Putamen (tissue), 1 donor: ENCODE measurements at regions not wholly inside any gene's neighbourhood (a gene's known extent, or its start where the extent isn't known, plus 50 kb on each side); places are given as distances from the start of the nearest gene placed in this dataset.
A peak's percentile ranks its signal among the peaks of the same experiment; 100 is the strongest.
"Not testable (repeated sequence)": the region's sequence is repeated elsewhere in the genome, so short reads cannot be mapped to it uniquely, and the experiment has no call there.

ENCODE experiments used
- DNase-seq: peaks from one replicate; pipeline ENCODE4 v3.0.0-alpha.2; 2016; ENCODE audit warnings: low spot score

DNA sequence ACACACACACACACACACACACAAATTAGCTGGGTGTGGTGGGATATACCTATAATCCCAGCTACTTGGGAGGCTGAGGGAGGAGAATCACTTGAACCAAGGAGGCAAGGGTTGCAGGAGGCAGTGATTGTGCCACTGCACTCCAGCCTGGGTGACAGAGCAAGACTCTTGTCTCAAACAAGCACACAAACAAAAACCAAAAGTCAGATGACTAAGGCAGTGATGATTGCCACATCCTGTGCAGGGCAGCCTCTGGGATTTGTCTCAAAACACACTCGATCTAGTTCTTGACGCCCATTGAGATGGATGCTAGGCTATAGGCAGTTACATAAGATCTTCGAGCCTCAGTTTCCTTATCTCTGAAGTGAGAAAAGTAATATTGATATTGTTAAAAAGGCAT is 183.1 kb upstream of the NOTCH2NLA start:
- DNase-seq: not testable (repeated sequence)

DNA sequence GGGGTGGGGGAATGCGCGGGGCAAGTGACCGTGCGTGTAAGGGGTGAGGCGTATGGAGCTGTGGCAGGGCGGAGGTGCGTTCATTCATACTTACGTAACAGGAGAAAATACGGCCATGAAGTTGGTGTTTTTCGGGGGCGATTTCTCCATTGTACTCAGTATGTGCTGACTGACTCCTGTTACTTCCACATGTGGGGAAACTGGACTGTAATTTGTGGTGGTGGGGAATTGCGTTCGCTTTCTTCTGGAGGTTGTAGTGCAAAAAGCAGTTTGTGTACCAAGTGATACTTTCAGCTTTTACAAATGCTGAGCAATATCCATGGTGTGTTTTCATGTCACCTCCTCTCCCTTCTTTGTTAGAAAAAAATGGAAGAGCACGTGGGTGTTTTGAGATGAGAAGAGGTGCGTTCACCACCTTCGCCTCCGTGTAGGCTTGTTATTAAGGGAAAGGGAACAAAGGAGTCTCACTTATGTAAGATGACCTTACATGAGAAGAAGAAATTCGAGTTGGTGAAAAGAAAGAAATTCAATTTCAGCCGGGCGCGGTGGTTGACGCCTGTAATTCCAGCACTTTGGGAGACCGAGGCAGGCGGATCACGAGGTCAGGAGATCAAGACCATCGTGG is 181.1 kb upstream of the NOTCH2NLA start:
- peak; percentile 78 for DNase-seq

DNA sequence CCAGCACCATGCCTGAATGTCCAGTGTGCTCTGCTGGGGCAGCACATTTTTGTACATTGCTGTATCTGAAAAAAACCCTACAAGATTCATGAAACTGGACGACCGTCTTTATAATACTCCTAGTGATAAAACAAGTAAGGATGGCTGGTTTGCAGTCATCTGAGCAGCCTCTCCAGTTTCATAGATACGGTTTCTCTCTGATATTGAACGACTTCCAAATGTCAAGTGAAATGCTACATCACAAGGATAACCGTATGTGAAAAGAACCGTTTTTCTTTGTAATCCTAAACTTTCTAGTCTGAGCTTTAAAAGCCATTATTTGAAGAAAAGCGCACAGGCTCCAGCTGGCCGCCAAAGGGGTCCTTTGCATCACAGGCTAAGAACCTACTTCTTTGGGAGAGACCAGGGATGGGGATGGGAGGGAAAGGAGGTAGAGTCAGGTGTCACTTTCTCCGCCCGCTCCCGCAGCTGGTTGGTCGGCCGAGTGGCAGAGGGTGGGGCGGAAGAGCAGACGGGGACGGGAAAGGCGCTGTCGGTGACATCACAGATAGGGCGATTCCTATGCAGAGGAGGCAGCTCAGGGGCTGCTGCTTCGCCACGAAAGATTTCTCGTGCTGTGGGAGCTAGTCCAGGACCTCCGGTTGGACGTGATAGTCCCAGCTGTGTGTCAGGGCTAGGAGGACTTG is 180.4 kb upstream of the NOTCH2NLA start:
- peak; percentile 70 for DNase-seq

DNA sequence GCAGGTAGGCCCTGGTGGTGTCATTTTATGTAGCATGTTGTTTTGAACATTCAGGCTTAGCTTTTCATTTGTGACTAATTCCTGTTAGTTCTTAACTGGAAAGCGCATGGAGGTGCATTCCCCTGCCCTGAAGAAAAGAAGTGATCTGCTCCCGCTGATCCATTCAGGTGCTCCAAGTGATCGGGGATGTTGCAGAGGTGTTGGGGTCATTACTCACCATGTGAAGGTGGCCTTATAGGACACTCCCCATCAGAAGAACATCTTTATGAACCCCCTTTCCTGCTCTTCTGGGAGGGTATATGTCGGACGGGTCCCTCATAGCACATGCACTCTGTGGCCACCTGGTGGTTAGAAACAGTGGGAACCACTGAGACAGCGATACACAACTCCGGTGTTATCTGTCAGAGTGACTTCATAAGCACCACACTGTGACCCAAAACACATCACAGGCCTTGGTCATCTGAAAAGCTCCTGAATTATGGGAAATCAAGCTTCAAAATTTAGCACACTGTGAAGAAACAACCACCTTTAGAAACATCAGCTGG is 172.5 kb upstream of the NOTCH2NLA start:
- DNase-seq: not testable (repeated sequence)

DNA sequence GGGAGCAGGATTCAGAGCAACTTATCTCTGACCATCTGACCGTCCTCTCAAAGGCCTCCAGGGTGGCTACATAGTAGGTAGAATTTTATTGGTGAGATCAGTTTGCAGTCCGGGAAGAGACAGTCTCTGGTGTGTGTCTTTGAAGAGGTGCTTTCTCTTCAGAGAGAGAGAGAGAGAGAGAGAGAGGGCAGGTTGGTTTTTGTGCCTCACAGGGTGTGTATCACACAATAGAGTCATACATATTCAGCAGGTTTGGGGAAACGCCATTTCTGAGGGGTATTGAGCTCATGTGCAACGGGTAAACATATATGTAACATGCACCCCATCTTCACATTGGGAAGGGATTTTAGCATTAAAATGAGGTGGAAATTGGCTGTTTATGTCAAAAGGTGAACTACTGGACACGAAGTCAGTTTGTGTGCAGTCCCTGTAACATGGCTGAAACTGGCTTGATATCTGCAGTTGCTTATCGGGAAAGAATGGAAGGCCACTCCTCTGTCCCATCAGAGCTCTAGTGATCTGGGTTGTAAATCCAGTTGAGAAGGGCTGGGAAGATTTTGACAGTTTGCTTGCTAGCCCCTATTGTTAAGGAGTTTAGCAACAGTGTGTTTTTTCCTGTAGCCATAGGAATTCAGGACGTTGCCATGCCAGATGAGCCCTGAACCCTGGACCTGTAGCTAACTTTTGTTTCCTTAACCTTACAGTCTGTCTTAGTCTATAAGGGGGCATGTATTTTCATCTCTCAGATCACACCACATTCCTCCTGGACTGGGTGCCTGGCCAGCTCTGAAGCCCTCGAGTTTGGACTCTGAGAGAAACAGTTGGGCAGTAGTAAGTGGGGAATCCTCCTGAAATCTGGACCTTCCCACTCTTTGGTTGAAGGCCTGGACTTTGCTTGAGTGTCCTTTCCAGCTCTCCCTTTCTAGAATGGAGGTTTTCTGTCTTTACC is 171.6 kb upstream of the NOTCH2NLA start:
- DNase-seq: not testable (repeated sequence)

DNA sequence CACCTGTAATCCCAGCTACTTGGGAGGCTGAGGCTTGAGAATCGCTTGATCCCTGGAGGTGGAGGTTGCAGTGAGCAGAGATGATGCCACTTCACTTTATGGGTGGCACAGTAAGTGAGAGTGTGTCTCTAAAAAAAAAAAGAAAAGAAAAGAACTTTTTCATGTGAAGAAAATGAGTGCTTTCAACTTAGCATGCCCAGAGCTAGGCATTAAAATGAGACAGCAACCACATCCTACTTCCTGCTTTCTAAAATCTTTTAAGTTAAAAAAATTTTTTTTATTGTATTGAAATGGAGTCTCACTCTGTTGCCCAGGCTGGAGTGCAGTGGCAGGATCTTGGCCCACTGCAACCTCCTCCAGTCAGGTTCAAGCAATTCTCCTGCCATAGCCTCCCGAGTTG is 170.4 kb upstream of the NOTCH2NLA start:
- not testable (repeated sequence) for DNase-seq

DNA sequence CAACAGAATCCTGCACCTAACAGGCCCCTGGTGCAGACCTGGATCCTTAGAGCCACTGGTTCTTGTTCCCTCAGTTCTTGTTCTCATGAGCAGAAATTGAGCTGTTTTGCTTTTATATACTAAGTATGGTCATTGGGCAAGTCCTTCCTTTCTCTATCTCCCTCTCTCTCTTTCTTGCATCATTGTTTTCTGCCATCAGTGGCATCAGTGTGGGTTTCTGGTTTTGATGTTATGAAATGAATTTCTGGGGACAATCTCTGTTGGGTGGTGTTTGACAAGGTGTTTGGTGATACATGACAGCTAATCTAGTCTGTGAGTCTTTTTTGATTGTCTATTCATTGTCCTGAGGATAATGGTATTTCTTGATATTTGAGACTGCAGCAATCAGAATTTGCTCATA is 168.0 kb upstream of the NOTCH2NLA start:
- DNase-seq: not testable (repeated sequence)

DNA sequence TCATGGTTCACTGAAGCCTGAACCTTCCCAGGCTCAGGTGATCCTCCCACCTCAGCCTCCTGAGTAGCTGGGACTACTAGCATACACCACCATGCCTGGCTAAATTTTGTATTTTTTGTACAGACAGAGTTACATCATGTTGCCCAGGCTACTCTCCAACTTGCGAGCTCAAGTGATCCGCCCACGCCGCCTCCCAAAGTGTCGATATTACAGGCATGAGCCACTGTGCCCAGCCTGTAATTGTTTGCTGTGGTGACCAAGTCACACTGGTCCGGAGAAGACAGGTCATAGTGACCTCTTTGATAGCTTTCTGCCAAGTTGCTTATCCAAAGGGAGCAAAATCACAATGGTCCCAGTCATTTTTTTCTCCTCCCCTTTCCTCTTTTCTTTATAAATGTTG is 167.4 kb upstream of the NOTCH2NLA start:
- DNase-seq: not testable (repeated sequence)

DNA sequence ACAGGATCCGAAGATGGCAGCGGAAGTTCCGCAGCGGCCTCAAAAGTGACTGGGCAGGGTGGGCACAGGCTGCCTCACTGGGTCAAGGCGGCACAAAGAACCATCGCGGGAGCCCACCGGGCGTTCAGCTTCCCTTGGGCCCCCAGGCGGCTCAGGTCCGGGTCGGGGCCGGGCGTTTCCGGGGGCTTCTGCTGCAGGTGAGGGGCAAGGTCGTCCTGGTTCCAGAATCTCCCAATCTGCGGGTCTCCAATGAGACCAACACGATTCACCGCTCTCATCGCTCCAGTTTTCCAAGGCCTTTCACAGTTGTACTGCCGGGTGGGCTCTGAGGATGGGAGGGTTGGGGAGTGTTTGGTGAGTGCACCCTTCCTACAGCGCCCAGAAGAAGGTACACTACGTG is 165.0 kb upstream of the NOTCH2NLA start:
- DNase-seq: not testable (repeated sequence)

DNA sequence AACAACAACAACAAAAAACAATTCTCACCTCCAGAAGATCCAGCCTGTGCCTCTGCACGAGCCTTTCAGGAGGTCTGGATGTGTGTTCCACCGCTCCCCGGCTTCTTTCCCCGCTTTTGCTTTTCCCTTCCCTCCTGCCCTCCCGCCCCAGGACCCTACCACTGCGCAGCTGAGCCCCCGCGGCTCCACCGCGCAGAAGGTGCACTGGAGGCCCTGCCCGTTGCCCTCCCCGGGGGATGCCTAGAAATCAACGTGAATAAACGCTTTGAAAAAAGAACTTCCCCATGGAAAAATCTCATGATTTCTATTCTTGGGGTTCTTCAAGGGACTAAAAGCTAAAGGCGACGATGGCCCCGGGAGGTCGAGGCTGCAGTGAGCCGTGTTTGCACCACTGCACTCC is 164.3 kb upstream of the NOTCH2NLA start:
- DNase-seq: not testable (repeated sequence)

DNA sequence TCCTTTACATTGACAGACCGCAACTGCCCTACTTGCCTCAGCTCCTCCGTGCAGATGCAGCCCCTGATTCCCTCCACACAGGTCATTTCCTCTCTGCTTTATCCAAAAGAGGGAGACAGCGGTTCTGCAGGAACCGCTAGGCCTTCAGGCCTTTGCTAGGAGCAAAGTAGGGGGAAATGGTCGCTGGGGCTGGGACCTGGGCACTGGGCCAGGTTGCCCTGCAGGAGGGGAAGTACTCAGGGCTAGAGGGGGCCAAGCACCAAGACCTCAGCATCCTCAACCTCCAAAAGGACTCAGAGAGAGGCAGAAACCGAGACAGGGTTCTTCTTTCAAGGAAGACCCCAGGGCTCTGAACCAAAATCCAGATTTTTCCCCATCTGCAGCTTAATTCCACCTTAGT is 160.4 kb upstream of the NOTCH2NLA start:
- not testable (repeated sequence) for DNase-seq

DNA sequence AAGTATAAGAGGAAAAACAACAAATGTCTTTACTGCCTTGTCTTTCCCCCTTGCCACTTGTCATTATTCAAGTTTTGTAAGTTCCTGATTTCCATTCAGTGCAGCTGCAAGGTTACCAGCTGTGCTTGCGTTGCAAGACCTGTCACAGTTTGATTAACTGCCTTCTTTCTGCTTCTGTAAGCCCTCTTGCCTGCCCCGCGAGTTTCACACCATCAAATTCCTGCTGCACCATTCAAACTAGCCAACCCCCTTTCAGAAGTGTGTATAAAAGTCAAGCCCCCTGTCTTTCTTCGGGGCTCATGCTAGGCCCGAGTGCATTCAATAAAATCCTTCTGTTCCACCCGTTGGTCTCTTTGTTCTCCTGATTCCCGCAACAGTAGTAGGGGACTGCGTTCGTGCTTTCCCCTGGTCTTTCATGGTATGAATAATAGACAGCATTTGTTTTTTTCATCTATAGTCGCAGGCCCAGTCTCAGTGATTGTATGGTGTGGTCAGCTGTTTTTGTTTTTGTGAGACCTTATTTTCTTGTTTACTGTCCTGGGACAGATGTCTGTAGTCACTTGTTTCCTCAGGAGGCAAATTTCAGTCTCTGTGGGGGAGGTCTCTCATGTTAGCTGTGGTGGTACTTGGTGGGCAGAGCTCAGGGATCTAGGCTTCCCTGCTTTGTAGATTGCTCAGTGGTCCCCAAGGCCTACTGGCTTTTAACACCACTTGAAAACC is 159.1 kb upstream of the NOTCH2NLA start:
- not testable (repeated sequence) for DNase-seq

DNA sequence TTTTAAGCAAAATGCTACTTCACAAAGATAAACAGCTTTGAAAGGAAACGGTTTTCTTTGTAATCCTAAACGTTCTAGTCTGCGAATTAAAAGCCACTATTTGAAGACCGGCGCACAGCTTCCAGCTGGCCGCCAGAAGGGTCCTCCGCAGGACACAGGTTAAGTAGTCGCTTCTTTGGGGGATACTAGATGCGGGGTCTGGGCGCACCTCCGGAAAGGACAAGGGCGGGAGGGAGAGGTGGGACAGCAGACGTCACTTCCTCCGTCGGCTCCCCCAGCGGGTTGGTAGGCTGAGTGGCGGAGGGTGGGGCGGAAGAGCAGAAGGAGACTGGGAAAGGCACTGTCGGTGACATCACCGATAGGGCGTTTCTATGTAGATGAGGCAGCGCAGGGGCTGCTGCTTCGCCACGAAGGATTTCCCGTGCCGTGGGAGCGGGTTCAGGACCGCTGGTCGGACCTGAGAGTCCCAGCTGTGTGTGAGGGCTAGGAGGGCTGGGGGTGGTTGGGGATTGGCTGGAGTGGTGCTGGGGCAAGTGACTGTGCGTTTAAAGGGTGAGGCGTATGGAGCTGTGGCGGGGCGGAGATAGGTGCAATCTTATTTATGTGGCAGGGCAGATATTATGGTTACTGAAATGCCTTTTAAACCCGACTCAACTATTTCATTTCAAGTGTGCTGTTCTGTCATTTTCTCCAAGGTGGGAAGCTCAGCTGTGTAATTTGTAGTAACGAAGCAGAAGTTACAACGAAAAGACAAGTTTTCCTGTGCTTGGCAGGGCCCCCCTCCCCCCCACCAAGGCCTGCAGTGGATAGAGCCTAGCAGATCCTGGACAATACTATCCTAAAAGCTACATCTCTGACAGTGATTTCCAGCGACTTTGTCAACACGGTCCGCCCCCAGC is 158.3 kb upstream of the NOTCH2NLA start:
- DNase-seq: peak; percentile 88

DNA sequence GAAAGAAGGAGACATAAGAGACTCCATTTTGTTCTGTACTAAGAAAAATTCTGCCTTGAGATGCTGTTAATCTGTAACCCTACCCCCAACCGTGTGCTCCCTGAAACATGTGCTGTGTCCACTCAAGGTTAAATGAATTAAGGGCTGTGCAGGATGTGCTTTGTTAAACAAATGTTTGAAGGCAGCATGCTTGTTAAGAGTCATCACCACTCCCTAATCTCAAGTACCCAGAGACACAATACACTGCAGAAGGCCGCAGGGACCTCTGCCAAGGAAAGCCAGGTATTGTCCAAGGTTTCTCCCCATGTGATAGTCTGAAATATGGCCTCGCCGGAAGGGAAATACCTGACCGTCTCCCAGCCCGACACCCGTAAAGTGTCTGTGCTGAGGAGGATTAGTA is 152.4 kb upstream of the NOTCH2NLA start:
- DNase-seq: not testable (repeated sequence)

DNA sequence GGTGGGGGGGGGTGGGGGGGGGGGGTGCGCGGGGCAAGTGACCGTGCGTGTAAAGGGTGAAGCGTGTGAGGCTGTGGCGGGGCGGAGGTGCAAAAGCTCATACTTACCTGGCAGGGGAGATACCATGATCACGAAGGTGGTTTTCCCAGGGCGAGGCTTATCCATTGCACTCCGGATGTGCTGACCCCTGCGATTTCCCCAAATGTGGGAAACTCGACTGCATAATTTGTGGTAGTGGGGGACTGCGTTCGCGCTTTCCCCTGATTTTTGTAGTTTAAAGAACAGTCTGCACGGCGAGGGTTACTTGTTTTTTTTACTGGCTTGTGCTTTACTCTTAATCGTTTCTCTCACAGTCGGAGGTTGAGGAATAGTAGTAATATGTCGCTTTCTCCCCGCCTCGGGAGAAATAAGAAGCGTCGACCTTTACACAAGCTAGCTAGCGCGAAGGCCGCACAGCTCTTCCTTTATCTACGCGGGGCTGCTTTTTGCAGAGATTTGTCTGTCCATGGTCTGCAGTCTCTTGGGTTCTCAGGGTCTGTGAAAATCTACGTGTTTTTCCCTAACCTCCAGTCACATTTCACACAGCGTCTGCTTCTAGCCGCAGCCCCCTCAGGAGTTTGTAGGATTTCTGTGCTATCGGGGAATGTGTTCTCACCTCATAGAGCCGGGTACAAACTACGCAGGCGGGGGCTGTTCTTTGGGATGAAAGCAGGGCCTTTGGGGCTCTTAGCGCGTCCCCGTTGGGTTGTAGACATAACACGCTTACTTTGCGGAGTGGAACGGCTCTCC is 148.1 kb upstream of the NOTCH2NLA start:
- DNase-seq: peak; percentile 94

DNA sequence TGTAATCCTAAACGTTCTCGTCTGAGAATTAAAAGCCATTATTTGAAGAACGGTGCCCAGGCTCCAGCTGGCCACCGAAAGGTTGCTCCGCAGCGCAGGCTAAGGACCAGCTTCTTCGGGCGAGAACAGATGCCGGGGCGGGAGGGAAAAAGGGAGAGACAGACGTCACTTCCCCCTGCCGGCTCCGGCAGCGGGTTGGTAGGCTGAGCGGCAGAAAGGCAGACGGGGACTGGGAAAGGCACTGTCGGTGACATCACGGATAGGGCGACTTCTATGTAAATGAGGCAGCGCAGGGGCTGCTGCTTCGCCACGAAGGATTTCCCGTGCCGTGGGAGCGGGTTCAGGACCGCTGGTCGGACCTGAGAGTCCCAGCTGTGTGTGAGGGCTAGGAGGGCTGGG is 147.5 kb upstream of the NOTCH2NLA start:
- peak; percentile 86 for DNase-seq

DNA sequence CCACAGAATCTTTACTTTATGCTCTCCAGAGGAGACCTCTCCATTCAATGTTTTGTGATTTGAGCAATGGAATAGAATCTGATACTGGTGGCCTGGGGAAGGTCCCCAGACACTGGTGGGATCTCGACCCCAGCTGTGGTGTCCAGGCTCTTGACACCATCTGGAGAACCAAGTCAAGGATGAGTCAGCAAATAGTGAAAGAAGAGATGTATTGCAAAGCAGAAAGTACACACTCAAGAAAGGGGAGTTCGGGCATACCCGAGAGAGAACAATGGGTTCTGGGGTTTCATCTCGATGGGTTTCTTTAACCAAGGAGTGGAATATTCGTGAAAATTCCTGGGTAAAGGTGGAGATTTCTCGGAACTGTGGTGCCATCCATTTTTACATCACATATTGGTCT is 146.3 kb upstream of the NOTCH2NLA start:
- not testable (repeated sequence) for DNase-seq

DNA sequence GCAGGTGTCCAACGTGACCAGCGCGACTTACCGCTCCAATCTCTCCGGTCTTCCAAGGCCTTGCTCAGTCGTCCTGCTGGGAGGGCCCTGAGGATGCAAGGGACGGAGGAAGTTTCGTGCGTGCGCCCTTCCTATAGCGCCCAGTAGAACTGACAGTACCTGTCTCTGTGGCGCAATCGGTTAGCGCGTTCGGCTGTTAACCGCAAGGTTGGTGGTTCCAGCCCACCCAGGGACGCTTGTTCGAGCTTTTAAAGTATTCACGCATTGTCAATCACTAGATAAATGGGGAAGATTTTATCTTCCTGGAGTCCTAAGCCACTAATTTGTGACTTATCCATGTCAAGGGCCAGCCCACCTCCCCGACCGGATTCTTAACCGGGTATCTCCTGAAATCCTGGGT is 141.1 kb upstream of the NOTCH2NLA start:
- peak; percentile 10 for DNase-seq

DNA sequence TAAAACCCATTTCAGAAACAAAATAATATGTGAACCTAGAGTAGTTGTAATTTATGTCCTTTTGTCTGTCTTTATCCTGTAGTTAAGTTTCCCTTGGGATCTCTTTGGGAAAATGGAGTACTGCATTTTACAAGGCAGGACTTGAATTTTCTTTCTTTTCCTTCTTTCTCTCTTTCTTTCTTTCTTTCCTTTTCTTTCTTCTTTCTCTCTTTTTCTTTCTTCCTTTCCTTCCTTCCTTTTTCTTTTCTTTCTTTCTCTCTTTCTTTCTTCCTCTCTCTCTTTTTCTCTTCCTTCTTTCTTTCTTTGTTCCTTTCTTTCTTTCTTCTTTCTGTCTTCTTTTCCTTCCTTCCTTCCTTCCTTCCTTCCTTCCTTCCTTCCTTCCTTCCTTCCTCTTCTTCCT is 126.6 kb upstream of the NOTCH2NLA start:
- DNase-seq: not testable (repeated sequence)

DNA sequence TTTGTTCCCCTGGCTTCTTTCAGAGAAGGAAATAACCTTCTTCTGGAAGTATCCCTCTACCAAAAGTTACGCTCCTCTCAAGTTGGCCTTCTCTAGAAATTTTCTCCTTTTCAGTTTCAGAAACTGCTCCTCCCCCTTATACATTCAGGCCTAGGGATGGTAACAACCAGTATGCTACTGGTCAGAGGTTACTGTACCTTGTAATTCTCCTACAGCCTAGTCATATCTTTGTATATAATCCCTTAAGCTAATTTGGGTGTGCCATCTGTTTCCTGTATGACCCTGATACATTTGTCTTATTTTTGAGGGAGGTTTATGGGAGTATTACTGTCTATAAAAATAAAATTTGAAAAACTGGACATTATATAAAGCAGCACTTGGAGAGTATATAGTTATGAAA is 98.0 kb upstream of the NOTCH2NLA start:
- not testable (repeated sequence) for DNase-seq
